SKM-1 treated with dmso at 0.1 percent for 144 hours (cell line): ENCODE measurements at regions not wholly inside any gene's neighbourhood (a gene's known extent, or its start where the extent isn't known, plus 50 kb on each side); places are given as distances from the start of the nearest gene placed in this dataset.
"Not testable (repeated sequence)": the region's sequence is repeated elsewhere in the genome, so short reads cannot be mapped to it uniquely, and the experiment has no call there.

Experiments
- DNase-seq: peaks from one replicate; lab custom pipeline; 2025; ENCODE audit not compliant: unreplicated experiment; lab: John Stamatoyannopoulos, UW

DNA sequence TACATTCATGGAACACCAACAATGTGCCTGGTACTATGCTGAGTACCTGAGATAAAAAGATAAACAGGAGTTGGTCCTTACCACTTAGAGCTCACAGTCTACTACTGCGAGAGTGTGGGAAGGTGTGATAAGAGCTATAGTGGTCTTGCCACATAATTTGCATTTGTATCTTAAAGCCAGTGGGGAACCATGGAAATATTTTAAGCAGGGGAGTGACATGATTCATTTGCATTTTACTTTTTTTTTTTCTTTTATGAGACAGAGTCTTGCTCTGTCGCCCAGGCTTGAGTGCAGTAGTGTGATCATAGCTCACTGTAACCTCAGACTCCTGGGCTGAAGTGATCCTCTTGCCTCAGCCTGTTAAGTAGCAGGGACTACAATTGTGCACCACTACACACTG, 53.6 kb downstream of the SRGAP2 start:
- not testable (repeated sequence) for DNase-seq

DNA sequence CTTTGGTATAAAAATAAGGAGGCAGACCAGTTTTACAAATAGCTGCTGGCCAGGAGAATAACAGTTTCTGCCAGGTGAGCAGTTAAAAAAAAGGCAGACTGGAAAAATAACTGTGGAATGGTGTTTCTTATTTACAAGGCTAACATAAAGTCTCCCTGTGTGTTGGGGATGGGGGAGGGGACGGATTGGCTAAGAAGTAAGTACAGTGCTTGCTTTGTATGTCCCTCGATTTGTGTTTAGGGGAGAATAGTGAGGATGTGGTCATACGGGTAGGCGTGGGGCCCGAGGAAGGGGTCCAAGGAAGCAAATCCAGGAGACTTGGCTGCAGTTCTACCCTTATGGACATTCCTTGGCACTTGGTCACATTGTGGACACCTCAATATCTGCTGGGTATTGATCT, 58.1 kb downstream of the SRGAP2 start:
- DNase-seq, result not testable (repeated sequence)

DNA sequence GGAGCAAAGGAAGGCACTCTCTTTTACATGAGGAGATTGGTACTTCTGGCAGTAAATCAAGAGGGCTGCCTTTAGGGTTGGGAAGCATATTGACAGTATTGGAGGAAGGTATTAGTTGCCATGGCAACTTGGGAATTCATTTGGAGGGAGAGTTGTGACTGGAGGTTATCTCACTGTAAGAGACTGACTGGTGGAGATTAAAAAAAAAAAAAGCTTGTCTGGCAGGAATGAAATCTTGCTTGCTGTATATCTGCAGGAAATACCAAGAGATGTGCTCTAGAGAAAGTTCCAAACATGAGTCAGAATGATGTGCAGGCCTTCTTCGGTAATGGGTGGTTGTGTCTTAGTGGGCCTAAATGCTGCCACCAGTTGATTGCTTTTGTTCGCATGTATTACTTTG, 59.1 kb downstream of the SRGAP2 start:
- not testable (repeated sequence) for DNase-seq

DNA sequence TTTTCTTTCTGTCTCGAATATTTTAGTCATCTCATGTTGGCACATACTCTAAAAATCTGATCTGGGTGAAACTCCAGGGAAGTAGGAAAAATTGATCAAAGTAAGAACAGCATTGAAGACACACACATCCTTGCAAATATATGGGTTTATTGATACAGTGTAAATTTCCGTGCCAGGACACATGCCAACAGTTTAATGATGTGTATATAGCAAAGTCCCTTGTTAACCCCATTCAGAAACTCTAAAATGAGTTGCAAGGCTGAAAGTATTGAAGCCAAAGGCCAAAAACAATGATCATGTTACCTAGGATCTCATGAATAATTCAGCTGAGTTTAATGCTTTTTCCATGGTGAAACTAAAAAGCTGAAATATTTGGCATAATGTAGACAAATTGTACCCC, 61.6 kb downstream of the SRGAP2 start:
- DNase-seq, result not testable (repeated sequence)

DNA sequence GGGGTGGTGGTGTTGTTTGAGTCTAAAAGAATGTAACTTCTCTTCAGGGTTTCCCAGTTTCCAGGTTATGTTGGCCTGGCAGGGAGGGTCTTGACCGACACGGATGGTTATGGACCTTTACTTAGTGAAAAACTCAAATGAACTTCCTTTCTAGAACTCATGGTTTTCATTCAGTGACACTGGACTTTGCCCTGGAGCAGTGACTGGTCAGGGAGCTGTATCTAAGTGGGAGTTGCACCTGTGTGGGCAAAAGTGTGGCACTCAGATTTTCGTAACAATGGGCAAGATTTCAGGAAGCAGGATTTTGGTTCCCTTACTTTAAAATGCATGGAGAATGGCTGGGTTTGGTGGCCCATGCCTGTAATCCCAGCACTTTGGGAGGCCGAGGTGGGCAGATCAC, 67.8 kb downstream of the SRGAP2 start:
- DNase-seq, result not testable (repeated sequence)

DNA sequence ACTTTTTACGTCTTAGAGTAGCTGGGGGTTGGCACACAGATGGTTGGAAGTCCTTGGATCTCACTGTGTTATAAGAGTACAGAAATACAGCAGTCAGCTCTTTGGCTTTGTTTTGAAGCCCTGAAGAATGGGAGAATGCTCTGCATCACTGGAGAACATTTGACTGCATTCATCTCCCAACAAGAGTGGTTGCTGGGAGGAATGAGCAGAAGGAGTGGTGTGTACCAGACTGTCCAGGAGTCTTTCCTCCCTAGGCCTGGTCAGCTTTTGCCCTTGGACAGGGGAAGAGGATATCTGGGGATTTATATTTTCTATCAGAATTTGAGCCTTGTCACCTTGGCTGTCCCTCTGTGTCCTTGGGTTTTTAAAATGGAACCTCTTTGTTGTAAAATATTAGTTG, 69.8 kb downstream of the SRGAP2 start:
- DNase-seq, result not testable (repeated sequence)

DNA sequence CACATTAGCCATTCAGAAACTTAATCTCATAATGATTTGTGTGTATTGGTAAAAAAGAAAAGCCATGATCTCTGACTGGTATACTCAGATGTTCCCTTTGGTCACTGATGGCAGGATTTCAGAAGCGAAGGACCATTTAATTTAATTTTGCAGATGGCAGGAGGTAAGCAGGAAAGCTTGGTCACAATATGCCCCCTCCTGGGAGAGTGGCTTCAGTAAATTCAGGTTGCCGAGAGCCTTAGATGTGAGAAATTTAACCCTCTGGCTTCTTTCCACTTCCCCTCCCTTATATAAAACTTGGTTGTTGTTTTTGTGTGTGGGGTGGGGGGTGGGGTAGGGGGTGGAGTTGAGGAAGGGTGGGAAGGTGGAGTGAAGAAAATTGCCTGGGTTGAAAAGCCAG, 72.8 kb downstream of the SRGAP2 start:
- not testable (repeated sequence) for DNase-seq

DNA sequence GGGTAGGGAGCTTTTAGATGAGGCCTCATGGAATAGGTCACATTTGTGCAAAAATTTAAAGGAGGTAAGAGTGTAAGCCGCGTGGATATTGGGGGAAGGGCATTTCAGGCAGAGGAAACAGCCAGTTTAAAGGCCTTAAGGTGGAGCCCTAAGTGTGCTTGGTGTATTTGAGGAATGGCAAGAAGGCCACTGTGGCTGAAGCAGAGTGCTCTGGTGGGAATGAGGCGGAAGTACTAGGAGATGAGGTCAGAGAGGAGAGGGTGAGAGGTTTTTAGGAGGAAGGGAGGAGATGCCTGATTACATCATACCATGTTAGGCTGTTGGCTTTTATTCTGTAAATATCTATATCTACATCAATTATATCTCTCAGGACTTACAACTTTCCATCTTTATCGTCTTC, 75.3 kb downstream of the SRGAP2 start:
- DNase-seq, result not testable (repeated sequence)

DNA sequence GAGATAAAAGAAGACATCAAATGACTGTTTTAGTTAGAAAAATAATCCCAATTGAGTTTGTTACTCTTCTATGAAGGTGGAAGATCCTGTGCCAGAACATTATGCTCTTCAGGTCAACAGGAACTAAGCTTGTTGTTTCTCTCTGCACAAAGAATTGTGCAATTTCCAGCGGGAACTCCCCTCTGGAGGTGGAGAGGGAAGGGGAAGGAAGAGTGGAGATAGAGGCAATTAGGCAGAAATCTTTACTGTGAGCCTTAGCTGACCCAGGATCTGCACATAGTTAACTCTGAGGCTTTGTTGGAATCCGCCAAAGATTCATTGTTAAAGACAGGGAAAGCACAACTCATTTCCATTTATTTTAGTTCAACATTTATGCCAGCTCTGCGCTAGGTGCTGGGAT, 77.3 kb downstream of the SRGAP2 start:
- not testable (repeated sequence) for DNase-seq

DNA sequence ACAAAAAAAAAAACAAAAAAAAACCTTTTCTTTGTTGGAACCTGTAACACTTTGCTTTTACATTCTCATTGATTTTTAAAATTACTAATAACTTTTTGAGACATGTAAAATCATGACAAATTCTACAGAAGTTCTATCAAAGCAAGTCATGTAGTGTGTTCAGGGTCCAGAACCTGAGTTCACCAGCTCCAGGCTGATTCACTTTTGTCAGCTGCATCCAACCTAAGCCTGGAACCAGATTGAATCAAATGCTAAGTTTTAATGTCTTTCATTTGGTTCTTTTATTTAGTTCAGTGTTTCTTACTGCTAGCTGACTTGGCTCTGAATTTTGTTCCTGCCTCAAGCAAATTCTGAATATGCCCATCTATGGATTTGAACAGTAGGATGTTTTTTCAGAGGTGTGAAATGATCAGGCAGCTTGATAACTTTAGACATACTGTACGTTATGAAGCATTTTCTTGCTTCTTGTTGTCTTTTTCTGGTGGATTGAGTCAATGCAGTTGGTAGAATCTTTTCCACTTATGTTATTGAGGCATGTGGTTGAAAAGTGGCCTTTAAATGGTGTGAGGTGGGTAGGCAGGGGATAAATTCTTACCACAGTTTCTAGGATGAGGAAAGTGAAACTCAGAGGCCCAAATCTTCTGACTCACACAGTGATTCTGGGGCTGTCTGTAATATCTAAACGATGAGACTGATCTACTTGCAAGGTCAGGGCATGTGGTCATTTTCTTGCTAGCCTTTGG, 78.7 kb downstream of the SRGAP2 start:
- DNase-seq, result not testable (repeated sequence)

DNA sequence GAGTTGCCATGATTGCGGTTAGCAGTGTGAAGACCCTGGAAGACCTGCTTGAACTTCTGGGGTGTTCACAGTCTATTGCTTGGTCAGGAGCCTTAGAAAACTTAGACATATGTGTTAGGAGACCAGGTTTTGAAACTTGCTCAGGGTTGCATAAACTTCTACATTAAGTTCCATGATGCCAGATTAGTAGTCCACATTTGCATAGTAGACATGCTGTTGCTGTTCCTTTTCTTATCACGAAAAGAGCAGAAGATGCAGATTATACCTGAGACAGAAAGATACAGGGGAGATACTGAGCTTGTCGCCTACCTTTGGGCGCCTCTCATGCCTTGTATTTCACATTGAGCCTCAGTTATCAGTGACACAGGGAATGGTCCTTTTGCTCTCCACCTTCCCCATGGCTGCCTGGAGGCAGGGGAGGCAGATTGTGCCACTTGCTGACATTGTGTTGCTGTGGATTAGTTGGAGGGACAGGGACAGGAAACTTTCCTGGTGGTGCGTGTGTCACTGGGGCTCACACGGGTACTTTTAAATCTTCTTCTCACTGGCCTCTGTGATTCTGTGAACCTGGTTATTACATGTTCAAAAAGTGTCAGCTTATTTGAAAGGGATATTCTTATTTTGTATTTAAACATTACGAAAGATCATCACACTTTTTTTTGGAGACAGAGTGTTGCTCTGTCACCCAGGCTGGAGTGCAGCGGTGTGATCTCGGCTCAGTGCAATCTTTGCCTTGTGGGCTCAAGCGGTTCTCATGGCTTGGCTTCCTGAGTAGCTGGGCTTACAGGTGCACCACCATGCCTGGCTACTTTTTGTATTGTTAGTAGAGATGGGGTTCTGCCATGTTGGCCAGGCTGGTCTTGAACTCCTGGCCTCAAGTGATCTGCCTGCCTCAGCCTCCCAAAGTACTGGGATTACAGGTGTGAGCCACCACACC, 82.0 kb downstream of the SRGAP2 start:
- not testable (repeated sequence) for DNase-seq

DNA sequence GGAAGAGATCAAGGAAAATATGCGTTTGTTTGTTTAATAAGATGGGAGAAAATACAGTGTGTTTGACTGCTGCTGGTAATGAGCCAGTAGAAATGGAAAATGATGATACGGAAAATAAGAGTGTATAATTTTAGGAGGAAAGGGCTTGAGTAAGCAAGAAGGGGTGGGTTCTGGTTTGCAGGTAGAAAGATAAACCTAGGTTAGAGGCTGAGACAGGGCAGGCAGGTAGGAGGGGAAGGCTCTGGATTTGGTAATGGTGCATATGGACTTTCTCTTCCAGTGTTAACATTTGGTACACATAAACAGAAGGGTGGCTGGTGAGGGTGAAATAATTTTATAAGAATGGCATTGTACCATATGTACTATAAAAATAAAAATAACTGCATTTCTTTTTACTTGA, 84.4 kb downstream of the SRGAP2 start:
- DNase-seq, result not testable (repeated sequence)

DNA sequence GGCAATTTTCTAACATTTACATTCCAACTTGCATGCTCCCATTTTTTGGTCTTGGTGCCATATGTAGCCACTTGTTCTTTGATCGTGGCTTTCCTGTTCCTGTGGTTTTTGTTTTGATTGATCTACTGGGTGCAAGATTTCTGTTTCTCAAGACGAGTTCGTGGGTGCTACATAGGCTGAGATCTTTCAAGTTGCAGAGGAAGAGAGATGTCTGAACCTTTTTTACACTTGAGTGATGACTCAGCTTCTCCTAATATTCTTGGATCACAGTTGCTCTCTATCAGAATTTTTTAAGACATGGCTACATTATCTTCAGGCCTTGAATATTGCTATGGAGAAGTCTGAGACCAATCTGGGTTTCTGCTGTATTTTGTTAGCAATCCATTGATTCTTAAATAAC, 85.1 kb downstream of the SRGAP2 start:
- DNase-seq, result not testable (repeated sequence)

DNA sequence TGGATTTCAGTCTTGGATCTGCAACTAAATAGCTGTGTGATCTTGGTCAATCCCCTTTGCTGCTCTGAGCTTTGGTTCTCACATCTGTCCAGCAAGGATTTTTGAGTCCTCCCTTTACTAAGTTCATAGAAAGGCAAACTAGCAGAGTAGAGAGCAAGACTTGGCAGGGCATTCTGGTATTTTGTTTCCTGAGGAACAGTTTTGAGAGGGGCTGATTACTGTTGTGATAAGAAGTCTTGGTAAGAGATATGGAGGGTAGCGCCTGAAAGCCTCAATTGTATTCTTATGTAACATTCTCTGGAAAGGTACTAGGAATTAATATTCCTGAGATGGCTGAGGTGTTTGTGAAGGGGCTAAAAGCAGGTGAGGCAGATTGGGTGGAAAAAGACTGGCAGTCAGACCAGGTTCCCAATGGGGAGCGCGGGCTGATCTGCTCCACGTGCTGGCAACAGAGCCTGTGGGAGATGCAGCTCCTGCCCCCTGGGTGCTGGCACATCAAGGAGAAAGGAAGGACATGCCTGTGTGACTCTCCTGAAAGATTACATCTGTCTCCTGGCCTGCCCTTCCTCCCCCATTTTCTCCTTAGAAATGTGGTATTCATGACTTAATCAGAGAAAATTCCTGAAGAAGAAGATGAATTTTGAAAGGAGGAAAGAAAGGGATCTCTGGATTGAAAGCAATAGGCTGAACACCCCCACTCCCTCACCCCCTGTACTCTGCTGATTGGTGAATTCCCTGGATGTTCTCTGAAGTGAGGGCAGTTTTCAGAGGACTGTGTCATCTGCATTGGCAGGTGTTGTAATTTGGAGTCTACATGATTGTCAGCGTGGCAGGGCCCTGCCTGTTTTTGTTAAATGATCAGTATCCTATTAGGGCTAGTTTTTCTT, 94.0 kb downstream of the SRGAP2 start:
- DNase-seq, result not testable (repeated sequence)

DNA sequence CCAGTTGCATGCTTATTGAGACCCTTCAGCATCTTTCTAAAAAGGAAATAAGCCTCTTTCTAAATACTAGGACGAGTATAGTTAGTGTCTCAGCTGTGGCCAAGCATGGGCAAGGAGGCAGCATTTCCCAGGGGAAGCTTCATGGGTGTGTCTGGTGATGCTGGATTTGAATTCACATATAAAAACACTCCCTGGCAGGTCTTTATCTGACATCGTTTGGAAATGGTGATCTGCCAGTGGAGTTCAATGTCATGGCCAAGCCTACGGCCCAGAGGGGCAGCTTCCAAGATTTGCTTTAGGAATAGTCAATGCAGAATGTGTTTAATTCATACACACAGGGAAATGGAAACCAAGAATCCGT, 94.7 kb downstream of the SRGAP2 start:
- not testable (repeated sequence) for DNase-seq

DNA sequence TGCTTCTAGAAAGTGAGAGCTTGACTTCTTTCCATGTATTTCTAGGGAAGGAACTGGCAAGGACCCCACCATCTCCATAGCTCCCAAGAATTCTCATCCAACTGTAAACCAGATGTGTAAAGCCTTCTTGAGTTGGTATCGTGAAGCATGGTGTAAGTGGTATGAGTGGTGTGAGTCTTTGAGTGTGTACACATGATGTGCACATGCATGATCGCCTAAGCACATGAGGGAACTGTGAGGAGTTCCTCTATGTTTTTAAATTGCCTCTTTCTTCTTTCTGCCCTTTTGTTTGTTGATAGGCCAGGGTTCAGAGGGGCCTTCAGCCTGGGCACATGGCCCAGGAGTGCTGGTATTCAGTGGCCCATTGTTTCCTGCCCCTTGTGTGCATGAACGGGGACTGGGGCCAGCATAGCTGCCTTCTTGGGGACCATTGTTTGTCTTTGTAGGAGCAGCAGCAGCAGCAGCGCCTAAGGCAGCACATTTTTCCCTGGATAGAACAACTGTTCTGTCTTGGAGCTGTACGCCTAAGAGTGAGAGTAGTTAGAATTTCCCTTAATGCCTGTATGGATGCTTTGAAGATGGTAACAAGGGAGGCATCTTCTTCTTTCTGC, 95.9 kb downstream of the SRGAP2 start:
- not testable (repeated sequence) for DNase-seq

DNA sequence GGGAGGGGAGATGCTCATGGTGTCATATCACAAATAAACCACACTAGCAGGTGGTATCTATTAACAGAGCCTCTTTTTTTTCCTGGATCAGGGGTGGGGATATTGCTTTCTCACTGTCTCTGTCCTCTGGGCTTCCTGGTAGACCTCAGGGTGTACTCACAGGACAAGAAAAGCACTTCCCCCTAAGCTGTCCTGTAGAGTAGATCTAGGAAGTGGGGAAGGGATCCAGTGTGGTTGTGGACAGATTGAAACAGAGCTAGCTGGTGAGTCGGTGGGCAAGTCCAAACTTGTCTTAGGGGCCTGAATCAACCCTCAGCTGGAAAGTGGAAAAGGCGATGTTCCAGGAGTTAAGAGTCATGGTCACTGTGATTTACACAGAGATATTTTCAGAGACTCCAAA, 96.6 kb downstream of the SRGAP2 start:
- not testable (repeated sequence) for DNase-seq

DNA sequence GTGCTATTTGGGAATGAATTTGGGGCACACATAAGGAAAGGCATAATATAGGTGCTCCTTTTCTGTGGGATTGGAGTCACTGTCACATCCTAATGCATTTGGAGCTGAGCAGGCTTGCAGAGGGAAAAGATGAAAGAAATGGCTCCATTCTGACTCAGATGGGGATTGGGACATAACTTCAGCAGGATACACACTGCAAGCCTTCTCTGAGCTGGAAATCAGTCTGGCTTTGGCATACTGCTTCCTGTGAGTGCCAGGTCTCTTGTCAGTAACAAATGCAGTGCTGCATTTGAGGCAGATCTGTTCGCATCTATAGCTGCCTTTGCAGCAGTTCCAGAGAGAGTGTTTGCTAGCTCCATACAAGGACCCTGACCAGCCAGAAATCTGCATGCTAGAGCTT, 98.7 kb downstream of the SRGAP2 start:
- DNase-seq, result not testable (repeated sequence)

DNA sequence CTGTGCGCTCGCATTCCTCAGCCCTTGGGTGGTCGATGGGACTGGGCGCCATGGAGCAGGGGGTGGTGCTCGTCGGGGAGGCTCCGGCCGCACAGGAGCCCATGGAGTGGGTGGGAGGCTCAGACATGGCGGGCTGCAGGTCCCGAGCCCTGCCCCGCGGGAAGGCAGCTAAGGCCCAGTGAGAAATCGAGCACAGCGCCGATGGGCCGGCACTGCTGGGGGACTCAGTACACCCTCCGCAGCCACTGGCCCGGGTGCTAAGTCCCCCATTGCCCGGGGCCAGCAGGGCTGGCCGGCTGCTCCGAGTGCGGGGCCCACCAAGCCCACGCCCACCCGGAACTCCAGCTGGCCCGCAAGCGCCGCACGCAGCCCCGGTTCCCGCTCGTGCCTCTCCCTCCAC, 104.1 kb downstream of the SRGAP2 start:
- not testable (repeated sequence) for DNase-seq

DNA sequence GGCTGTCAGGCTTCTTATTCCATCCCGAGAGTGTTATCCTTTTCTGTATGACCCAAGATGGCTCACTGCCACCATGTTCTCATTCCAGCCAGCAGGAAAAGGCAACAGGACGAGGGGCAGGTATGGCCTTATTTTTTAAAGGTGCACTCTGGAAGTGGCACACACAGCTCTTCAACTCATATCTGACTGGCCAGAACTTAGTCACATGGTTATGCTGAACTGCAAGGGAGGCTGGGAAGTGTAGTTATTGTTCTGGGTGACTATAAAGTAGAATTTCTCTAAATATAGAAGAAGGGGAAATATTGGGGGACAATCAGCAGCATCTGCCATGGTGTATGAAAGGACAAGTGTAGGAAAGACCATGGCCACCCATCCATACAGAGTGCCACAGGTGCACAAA, 107.6 kb downstream of the SRGAP2 start:
- not testable (repeated sequence) for DNase-seq
